Keratinocyte (primary cell): ENCODE measurements at regions not wholly inside any gene's neighbourhood (a gene's known extent, or its start where the extent isn't known, plus 50 kb on each side); places are given as distances from the start of the nearest gene placed in this dataset.

Source experiments
- DNase-seq: peaks from one replicate; pipeline ENCODE4 v3.0.0-alpha.2; 2011; ENCODE audit warnings: low read depth, missing footprints, low spot score
- FAIRE-seq: peaks from 2 replicates; lab custom pipeline; 2011; peaks lifted over from hg19 to GRCh38; lab: Jason Lieb, UNC
- H2AFZ ChIP-seq: 2 replicates; pipeline ENCODE4 v1.6.0; 2012; ENCODE audit warnings: low read length, control low read depth, inconsistent platforms; ENCODE audit not compliant: control insufficient read depth
- H3K27ac ChIP-seq: 2 replicates; pipeline ENCODE4 v1.5.1; 2011; ENCODE audit warnings: low read length; ENCODE audit not compliant: control insufficient read depth, insufficient read depth
- H3K27me3 ChIP-seq: 3 replicates; pipeline ENCODE4 v1.6.0; 2011; ENCODE audit warnings: low read length; ENCODE audit not compliant: control insufficient read depth, insufficient read depth; ENCODE audit errors: extremely low read depth
- H3K36me3 ChIP-seq, 2 experiments: 2 replicates in 1 of 2; 3 replicates in 1 of 2; pipeline ENCODE4 v1.5.1; 2011; ENCODE audit warnings: low read length in 2 of 2, mild to moderate bottlenecking in 1 of 2; ENCODE audit not compliant: control insufficient read depth in 2 of 2, insufficient read depth in 2 of 2; ENCODE audit errors: extremely low read depth in 1 of 2
- H3K4me1 ChIP-seq: 3 replicates; pipeline ENCODE4 v1.5.1; 2011; ENCODE audit warnings: low read length; ENCODE audit not compliant: control insufficient read depth, insufficient read depth; ENCODE audit errors: extremely low read depth
- H3K4me2 ChIP-seq: 3 replicates; pipeline ENCODE4 v1.6.0; 2011; ENCODE audit warnings: low read depth, low read length; ENCODE audit not compliant: control insufficient read depth, insufficient read depth; ENCODE audit errors: extremely low read depth
- H3K4me3 ChIP-seq, 3 experiments: fragments of 200-600 bp in 1 of 3; sonication (generic) in 1 of 3; 2 replicates in 2 of 3; 3 replicates in 1 of 3; pipeline ENCODE4 v1.5.1; 2011 to 2016; ENCODE audit warnings: low read length in 3 of 3, mild to moderate bottlenecking in 3 of 3, control low read depth in 2 of 3, inconsistent platforms in 1 of 3, low read depth in 1 of 3, mixed read lengths in 1 of 3, mixed run types in 1 of 3, moderate library complexity in 1 of 3; ENCODE audit not compliant: control insufficient read depth in 2 of 3, insufficient read depth in 2 of 3; ENCODE audit errors: extremely low read depth in 1 of 3
- H3K79me2 ChIP-seq: 2 replicates; pipeline ENCODE4 v1.6.0; 2012; ENCODE audit warnings: low read length; ENCODE audit not compliant: control insufficient read depth, insufficient read depth
- H3K9ac ChIP-seq: 3 replicates; pipeline ENCODE4 v1.6.0; 2011; ENCODE audit warnings: low read length; ENCODE audit not compliant: control insufficient read depth, insufficient read depth; ENCODE audit errors: extremely low read depth
- H3K9me1 ChIP-seq: 3 replicates; pipeline ENCODE4 v1.6.0; 2011; ENCODE audit warnings: low read length; ENCODE audit not compliant: control insufficient read depth, insufficient read depth; ENCODE audit errors: extremely low read depth
- H3K9me3 ChIP-seq: 2 replicates; pipeline ENCODE4 v1.5.1; 2012; ENCODE audit warnings: low read depth, low read length; ENCODE audit not compliant: control insufficient read depth
- H4K20me1 ChIP-seq: 3 replicates; pipeline ENCODE4 v1.6.0; 2011; ENCODE audit warnings: low read length; ENCODE audit not compliant: control insufficient read depth, insufficient read depth; ENCODE audit errors: extremely low read depth
- EZH2 ChIP-seq: IDR thresholded peaks from one replicate; pipeline ENCODE4 v1.6.1; 2012; ENCODE audit warnings: inconsistent platforms, mild to moderate bottlenecking, low read length, moderate library complexity
- dilution Hi-C: fragments of 300-500 bp; cut with MboI; formaldehyde crosslinking; loops from one replicate; pipeline ENCODE4 v1.7.0; 2020; ENCODE audit warnings: low sequenced_read_pairs; ENCODE audit not compliant: extremely low pct_ligation_motif_present
- TF ChIP-seq, protein P1 (sequence below), 3 experiments: IDR thresholded peaks in 1 of 3; conservative IDR thresholded peaks in 1 of 3; optimal IDR thresholded peaks in 1 of 3; 2 replicates in 2 of 3; 3 replicates in 1 of 3; pipeline versions ENCODE3 to v1.5.1; 2011; ENCODE audit warnings: low read length in 3 of 3, mild to moderate bottlenecking in 3 of 3, moderate library complexity in 2 of 3, control low read depth in 1 of 3, inconsistent platforms in 1 of 3; ENCODE audit not compliant: insufficient read depth in 2 of 3; ENCODE audit errors: extremely low read depth in 1 of 3

DNA sequence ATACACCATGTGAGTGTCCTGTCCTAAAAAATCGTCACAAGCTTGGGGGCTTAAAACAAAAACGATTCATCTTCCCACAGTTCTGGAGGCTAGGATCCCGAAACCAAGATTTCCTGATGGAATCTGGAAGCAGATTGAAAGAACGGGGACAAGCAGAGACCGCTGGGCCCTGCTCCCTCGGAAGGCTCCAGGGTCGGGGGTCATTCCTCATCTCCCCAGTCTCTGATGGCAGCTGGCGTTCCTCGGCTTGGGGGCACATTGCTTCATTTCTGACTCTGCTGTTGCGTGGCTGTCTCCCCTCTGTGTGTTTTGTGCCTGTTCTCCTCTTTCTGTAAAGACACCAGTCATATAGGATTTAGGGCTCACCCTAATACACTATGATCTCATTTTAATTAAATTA lies 114.2 kb upstream of the TMPRSS2 start:
- Histone ChIP-seq H3K27ac (peak overlapping the region; percentile 78), H4K20me1 (no peaks in the 10 kb centered on the region), H3K9me1 (no peaks in the 10 kb centered on the region), H3K9me3 (no peaks in the 10 kb centered on the region), H2AFZ (peak overlapping the region; percentile 81), H3K4me2 (peak overlapping the region; percentile 75), H3K4me3 (no peak overlapping the region), H3K4me1 (peaks cover 19% of the 10 kb centered on the region), H3K27me3 (no peaks in the 10 kb centered on the region), H3K9ac (peak overlapping the region; percentile 73), H3K36me3 (no peaks in the 10 kb centered on the region), H3K79me2 (no peaks in the 10 kb centered on the region)
- DNase-seq, result no peak
- FAIRE-seq, result no peak
- dilution Hi-C loops, result no loop called here
- TF ChIP-seq EZH2, result no peak
- TF ChIP-seq, protein P1, sequence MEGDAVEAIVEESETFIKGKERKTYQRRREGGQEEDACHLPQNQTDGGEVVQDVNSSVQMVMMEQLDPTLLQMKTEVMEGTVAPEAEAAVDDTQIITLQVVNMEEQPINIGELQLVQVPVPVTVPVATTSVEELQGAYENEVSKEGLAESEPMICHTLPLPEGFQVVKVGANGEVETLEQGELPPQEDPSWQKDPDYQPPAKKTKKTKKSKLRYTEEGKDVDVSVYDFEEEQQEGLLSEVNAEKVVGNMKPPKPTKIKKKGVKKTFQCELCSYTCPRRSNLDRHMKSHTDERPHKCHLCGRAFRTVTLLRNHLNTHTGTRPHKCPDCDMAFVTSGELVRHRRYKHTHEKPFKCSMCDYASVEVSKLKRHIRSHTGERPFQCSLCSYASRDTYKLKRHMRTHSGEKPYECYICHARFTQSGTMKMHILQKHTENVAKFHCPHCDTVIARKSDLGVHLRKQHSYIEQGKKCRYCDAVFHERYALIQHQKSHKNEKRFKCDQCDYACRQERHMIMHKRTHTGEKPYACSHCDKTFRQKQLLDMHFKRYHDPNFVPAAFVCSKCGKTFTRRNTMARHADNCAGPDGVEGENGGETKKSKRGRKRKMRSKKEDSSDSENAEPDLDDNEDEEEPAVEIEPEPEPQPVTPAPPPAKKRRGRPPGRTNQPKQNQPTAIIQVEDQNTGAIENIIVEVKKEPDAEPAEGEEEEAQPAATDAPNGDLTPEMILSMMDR (optimal IDR thresholded peaks at IDR 0.05 in 1 of 3, IDR thresholded peaks at IDR 0.05 in 1 of 3, conservative IDR thresholded peaks at IDR 0.05 in 1 of 3; ENCODE audit: extremely low read depth in 1 of 3, insufficient read depth in 2 of 3, low read length in 3 of 3), result no peak

DNA sequence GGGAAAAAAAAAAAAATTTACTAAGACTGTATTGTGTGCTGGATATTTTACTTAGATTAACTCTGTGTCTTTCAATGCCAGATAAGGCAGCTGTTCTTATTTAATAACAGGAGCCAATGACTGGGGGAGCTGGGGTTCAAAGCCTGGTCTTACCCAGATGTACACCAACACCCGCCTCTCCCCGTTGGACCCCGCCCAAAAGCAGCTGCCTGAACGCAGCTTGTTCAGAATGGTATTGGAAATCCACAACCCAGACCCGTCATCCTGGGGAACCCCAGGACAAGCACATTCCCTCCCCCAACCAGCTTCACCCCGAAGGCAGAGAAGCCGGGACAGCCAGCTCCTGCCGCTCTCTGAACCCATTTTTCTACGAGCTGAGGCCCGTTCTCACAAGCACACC lies 113.6 kb upstream of the TMPRSS2 start:
- H3K27ac ChIP-seq, result peak overlapping the region; percentile 78
- H3K27me3 ChIP-seq, result no peaks in the 10 kb centered on the region
- H3K4me2 ChIP-seq, result peak overlapping the region; percentile 75
- DNase-seq (no peak), FAIRE-seq (peak; percentile 74)
- H3K4me3 ChIP-seq, result peak overlapping the region in 1 of 3 experiments; percentile 31
- TF ChIP-seq EZH2, result no peak
- TF ChIP-seq, protein P1 (optimal IDR thresholded peaks at IDR 0.05 in 1 of 3, IDR thresholded peaks at IDR 0.05 in 1 of 3, conservative IDR thresholded peaks at IDR 0.05 in 1 of 3; ENCODE audit: extremely low read depth in 1 of 3, insufficient read depth in 2 of 3, low read length in 3 of 3), result no peak
- H3K9me3 ChIP-seq, result no peaks in the 10 kb centered on the region
- H3K9me1 ChIP-seq, result no peaks in the 10 kb centered on the region
- H4K20me1 ChIP-seq, result no peaks in the 10 kb centered on the region
- peaks cover 21% of the 10 kb centered on the region for H3K4me1 ChIP-seq
- peak overlapping the region; percentile 73 for H3K9ac ChIP-seq
- no peaks in the 10 kb centered on the region for H3K36me3 ChIP-seq
- dilution Hi-C loops, result no loop called here
- peak overlapping the region; percentile 81 for H2AFZ ChIP-seq
- H3K79me2 ChIP-seq, result no peaks in the 10 kb centered on the region
